ENCODE measurements at regions not wholly inside any gene's neighbourhood (a gene's known extent, or its start where the extent isn't known, plus 50 kb on each side); places are given as distances from the start of the nearest gene placed in this dataset.

- Histone ChIP-seq H3K4me3 (no peak overlapping the region), H3K9me3 (no peaks in the 10 kb centered on the region), H3K36me3 (no peaks in the 10 kb centered on the region), H3K27ac (no peak overlapping the region), H3K27me3 (no peaks in the 10 kb centered on the region), H3K4me1 (no peaks in the 10 kb centered on the region)
- intact Hi-C loops (cut with DNase I; ENCODE audit: low total_unique reads) = no loop called here
- TF ChIP-seq, protein P1, sequence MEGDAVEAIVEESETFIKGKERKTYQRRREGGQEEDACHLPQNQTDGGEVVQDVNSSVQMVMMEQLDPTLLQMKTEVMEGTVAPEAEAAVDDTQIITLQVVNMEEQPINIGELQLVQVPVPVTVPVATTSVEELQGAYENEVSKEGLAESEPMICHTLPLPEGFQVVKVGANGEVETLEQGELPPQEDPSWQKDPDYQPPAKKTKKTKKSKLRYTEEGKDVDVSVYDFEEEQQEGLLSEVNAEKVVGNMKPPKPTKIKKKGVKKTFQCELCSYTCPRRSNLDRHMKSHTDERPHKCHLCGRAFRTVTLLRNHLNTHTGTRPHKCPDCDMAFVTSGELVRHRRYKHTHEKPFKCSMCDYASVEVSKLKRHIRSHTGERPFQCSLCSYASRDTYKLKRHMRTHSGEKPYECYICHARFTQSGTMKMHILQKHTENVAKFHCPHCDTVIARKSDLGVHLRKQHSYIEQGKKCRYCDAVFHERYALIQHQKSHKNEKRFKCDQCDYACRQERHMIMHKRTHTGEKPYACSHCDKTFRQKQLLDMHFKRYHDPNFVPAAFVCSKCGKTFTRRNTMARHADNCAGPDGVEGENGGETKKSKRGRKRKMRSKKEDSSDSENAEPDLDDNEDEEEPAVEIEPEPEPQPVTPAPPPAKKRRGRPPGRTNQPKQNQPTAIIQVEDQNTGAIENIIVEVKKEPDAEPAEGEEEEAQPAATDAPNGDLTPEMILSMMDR (IDR thresholded peaks at IDR 0.05) = no peak
- DNase-seq = no peak
Observed at GRCh38 chr9:99389087-99390033, 167.3 kb downstream of the SEC61B start.

- no peaks in the 10 kb centered on the region for H3K36me3 ChIP-seq
- intact Hi-C loops (cut with DNase I; ENCODE audit: low total_unique reads) = no loop called here
- H3K4me3 ChIP-seq = no peak overlapping the region
- H3K9me3 ChIP-seq = no peaks in the 10 kb centered on the region
- DNase-seq = no peak
- H3K4me1 ChIP-seq = no peaks in the 10 kb centered on the region
- H3K27ac ChIP-seq = no peak overlapping the region
- TF ChIP-seq, protein P1 (IDR thresholded peaks at IDR 0.05) = no peak
- H3K27me3 ChIP-seq = no peaks in the 10 kb centered on the region
Observed at GRCh38 chr9:99391937-99392594, 170.0 kb downstream of the SEC61B start.

DNA sequence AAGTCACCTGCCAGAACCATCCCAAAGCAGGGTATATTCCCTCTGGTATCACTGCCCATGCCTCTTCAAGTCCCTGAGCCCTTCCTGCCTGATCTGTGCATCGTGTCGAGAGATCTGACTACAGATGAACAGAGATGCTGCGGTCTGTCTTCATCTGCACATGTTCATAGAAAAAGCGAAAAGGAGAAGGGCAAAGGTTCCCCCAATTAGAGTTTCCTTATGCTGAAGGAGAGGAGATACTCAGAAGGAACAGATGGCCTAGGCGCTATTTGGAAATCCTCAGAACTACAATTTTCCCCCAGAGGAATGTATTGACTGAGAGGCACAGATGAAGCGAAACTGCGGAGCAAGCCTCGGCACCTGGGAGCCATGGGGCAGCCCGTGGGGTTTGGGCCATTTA is 170.9 kb downstream of the SEC61B start:
- H3K27me3 ChIP-seq = no peaks in the 10 kb centered on the region
- H3K9me3 ChIP-seq = no peaks in the 10 kb centered on the region
- intact Hi-C loops (cut with DNase I; ENCODE audit: low total_unique reads) = no loop called here
- no peaks in the 10 kb centered on the region for H3K36me3 ChIP-seq
- DNase-seq = no peak
- no peak overlapping the region for H3K27ac ChIP-seq
- H3K4me1 ChIP-seq = no peaks in the 10 kb centered on the region
- TF ChIP-seq, protein P1 (IDR thresholded peaks at IDR 0.05) = no peak
- H3K4me3 ChIP-seq = no peak overlapping the region

DNA sequence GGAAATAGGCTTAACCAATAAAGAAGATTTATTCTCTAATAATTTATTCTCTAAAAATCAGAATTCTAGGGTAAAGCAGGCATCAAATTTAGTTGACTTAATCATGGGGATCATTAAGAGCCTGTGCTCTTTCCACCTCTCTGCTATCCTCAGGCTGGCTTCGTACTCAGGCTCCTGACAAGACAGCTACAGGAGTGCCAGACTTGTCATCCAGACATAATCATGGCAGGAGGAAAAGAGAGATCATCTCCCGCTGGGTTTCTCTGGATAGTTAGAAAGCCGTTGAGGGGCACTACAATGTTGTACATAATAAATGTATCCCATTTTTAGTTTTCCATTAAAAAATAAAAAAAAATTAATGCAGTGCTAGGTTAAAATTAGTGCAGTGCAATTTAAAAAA is 171.9 kb downstream of the SEC61B start:
- H3K36me3 ChIP-seq = no peaks in the 10 kb centered on the region
- TF ChIP-seq, protein P1 (IDR thresholded peaks at IDR 0.05) = no peak
- no peaks in the 10 kb centered on the region for H3K4me1 ChIP-seq
- intact Hi-C loops (cut with DNase I; ENCODE audit: low total_unique reads) = no loop called here
- no peaks in the 10 kb centered on the region for H3K27me3 ChIP-seq
- H3K27ac ChIP-seq = no peak overlapping the region
- no peak for DNase-seq
- H3K9me3 ChIP-seq = no peaks in the 10 kb centered on the region
- H3K4me3 ChIP-seq = no peak overlapping the region

DNA sequence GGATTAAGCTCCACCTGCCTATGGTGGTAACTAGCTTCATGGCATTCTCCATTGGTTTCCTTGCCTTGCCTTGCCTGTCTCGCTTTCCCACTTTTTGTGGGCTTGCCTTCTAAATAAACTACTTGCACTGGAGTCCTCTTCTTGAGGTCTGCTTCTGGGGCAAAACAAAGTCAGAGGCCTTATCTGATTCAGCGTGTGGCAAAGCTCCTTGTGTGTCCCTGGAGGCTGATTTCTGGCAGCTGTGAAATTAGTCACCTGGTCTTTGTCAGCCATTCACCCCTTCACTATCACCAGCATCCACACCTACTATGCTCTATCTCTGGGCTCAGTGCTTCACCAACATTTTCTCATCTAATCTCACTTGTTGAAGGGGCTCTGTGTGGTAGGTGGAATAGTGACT is 176.2 kb downstream of the SEC61B start:
- Histone ChIP-seq H3K27me3 (no peaks in the 10 kb centered on the region), H3K4me1 (no peaks in the 10 kb centered on the region), H3K4me3 (no peak overlapping the region), H3K27ac (no peak overlapping the region), H3K36me3 (no peaks in the 10 kb centered on the region), H3K9me3 (no peaks in the 10 kb centered on the region)
- TF ChIP-seq, protein P1 (IDR thresholded peaks at IDR 0.05) = no peak
- intact Hi-C loops (cut with DNase I; ENCODE audit: low total_unique reads) = no loop called here
- no peak for DNase-seq

Measured in tibial artery (tissue), 4 donors.